Colonic mucosa (tissue), 4 donors: ENCODE measurements at regions not wholly inside any gene's neighbourhood (a gene's known extent, or its start where the extent isn't known, plus 50 kb on each side); places are given as distances from the start of the nearest gene placed in this dataset.

Experiments used
- DNase-seq: peaks from one replicate; pipeline ENCODE4 v3.0.0-alpha.2; 2020
- H3K27ac ChIP-seq: fragments of 200-600 bp; one replicate; pipeline ENCODE4 v1.8.0; 2021
- H3K27me3 ChIP-seq: fragments of 200-600 bp; one replicate; pipeline ENCODE4 v1.8.0; 2021
- H3K36me3 ChIP-seq: fragments of 200-600 bp; one replicate; pipeline ENCODE4 v1.8.0; 2021
- H3K4me1 ChIP-seq: fragments of 200-600 bp; one replicate; pipeline ENCODE4 v1.8.0; 2021; ENCODE audit warnings: mild to moderate bottlenecking
- H3K4me3 ChIP-seq: fragments of 200-600 bp; one replicate; pipeline ENCODE4 v1.8.0; 2021
- H3K9ac ChIP-seq, 2 donors: one replicate each; pipeline ENCODE4 v1.7.0; 2013; ENCODE audit warnings: control low read depth in 2 of 2, low read depth in 2 of 2, low read length in 2 of 2
- H3K9me3 ChIP-seq: fragments of 200-600 bp; one replicate; pipeline ENCODE4 v1.8.0; 2021
- CTCF ChIP-seq: fragments of 200-600 bp; IDR thresholded peaks from one replicate; pipeline ENCODE4 v1.8.0; 2022; ENCODE audit warnings: antibody characterized with exemption, mild to moderate bottlenecking
- intact Hi-C: fragments of 100-400 bp; cut with DNase I; formaldehyde crosslinking; loops from one replicate; pipeline ENCODE4 v1.14.1; 2022
- donor health status: healthy.
- donor health status: DM: no; HTN: no; CAD: no.
- donor health status: DM: no; HTN: no; CAD: no.

GRCh38 chr6:164208371-164208770 is 793.9 kb downstream of the QKI start:
- TF ChIP-seq CTCF: no peak
- no peaks in the 10 kb centered on the region for H3K9me3 ChIP-seq
- H3K27ac ChIP-seq: no peak overlapping the region
- DNase-seq: no peak
- no peaks in the 10 kb centered on the region for H3K36me3 ChIP-seq
- no peaks in the 10 kb centered on the region for H3K27me3 ChIP-seq
- H3K4me3 ChIP-seq: no peak overlapping the region
- H3K4me1 ChIP-seq: no peaks in the 10 kb centered on the region
- intact Hi-C loops: no loop called here
- H3K9ac ChIP-seq: no peak overlapping the region

GRCh38 chr6:164206807-164207423 is 792.4 kb downstream of the QKI start:
- Histone ChIP-seq H3K36me3 (no peaks in the 10 kb centered on the region), H3K4me3 (no peak overlapping the region)

GRCh38 chr6:164200071-164200470 is 785.6 kb downstream of the QKI start:
- Histone ChIP-seq H3K27me3 (no peaks in the 10 kb centered on the region), H3K9ac (no peak overlapping the region), H3K4me1 (no peaks in the 10 kb centered on the region), H3K9me3 (no peaks in the 10 kb centered on the region), H3K36me3 (no peaks in the 10 kb centered on the region), H3K4me3 (no peak overlapping the region), H3K27ac (no peak overlapping the region)
- intact Hi-C loops: no loop called here
- no peak for TF ChIP-seq CTCF
- DNase-seq: no peak

More at GRCh38 chr6:164206807-164207423, 792.4 kb downstream of the QKI start:
- no peaks in the 10 kb centered on the region for H3K27me3 ChIP-seq
- H3K9me3 ChIP-seq: no peaks in the 10 kb centered on the region
- no peak overlapping the region for H3K27ac ChIP-seq
- no peaks in the 10 kb centered on the region for H3K4me1 ChIP-seq
- no peak for TF ChIP-seq CTCF
- no peak overlapping the region for H3K9ac ChIP-seq
- DNase-seq: no peak
- intact Hi-C loops: no loop called here

DNA sequence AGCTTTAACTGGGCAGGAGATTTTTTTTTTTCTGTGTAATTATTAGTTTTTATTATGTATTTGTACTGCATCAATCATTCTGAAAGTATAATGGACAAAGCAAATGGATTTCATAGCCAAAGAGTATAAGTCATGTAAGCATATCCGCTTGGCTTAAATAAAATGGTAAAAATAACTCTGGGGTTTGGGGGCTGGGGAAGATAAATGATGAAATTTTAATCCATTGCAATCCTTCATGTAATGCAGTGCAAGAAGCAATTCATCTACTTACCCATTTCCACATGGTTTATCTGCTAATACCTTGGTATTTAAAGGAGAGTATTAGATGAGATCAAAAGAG is 781.4 kb downstream of the QKI start:
- intact Hi-C loops: no loop called here
- no peaks in the 10 kb centered on the region for H3K4me1 ChIP-seq
- no peaks in the 10 kb centered on the region for H3K27me3 ChIP-seq
- TF ChIP-seq CTCF: no peak
- no peaks in the 10 kb centered on the region for H3K36me3 ChIP-seq
- no peak overlapping the region for H3K4me3 ChIP-seq
- H3K9ac ChIP-seq: no peak overlapping the region
- H3K27ac ChIP-seq: no peak overlapping the region
- H3K9me3 ChIP-seq: no peaks in the 10 kb centered on the region
- DNase-seq: no peak

DNA sequence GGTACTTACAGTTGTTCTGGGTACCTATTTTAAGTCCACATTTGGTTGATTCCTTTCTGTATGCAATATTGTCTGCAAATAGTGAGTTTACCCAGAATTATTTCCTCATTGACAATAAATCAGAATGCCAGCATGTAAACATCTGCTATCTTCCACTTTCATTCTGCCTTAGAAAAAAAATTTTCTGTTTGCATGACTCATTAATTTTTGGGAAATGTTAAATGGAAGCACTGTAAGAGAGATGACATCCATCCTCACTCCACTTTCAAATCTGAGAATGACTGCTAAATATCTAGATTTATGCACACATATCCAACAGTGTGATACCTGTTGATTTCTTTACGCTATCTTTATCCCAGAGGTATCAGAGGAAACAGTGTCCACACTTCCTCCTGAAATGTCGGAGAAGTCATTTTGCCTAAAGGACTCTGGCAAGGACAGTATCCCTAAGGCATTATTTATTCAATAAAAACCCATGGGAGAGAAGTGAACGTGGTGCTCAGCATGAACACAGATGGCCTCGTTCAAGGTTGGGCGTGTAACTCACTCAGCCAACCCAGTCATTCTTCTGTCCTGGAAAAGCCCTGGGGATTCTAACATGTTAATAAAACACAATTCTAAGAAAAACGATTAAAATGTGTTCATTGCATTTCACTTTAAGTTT is 780.9 kb downstream of the QKI start:
- Histone ChIP-seq H3K9me3 (no peaks in the 10 kb centered on the region), H3K4me1 (no peaks in the 10 kb centered on the region), H3K36me3 (no peaks in the 10 kb centered on the region), H3K27me3 (no peaks in the 10 kb centered on the region), H3K4me3 (no peak overlapping the region), H3K9ac (no peak overlapping the region), H3K27ac (no peak overlapping the region)
- no peak for TF ChIP-seq CTCF
- intact Hi-C loops: no loop called here
- DNase-seq: no peak
